ENCODE measurements at regions not wholly inside any gene's neighbourhood (a gene's known extent, or its start where the extent isn't known, plus 50 kb on each side); places are given as distances from the start of the nearest gene placed in this dataset.

DNA sequence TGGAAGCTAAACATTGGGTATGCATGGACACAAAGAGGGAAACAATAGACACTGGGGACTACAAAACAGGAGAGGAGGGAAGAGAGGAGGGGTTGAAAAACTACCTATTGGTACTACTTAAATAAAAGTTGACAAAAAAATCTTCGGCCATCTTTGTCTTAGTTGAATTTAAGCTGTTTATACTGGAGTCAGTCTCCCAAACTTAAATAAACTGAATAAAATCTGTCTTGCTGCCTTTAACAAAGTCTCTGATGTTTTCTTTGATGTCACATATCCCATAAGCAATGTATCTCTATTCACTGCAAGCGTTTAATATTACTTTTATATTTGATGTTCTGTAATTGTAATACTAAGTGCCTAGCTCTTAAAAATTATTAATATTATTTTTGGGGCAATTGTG lies 409.2 kb upstream of the EPHA7 start:
- Histone ChIP-seq H3K9me3 (no peaks in the 10 kb centered on the region), H3K36me3 (no peaks in the 10 kb centered on the region), H3K4me3 (no peak overlapping the region), H3K27me3 (no peaks in the 10 kb centered on the region), H3K27ac (no peak overlapping the region), H3K4me1 (ENCODE audit: insufficient read depth) (no peaks in the 10 kb centered on the region)
- no peak for DNase-seq
- intact Hi-C loops (cut with DNase I): no loop called here
- 85 to 95% (median 91%) methylated on average over 2 of the region's 2 CpGs for WGBS, 3 donors
- TF ChIP-seq EP300 (IDR thresholded peaks at IDR 0.05) (no peak), POLR2A (IDR thresholded peaks at IDR 0.05) (no peak)
- TF ChIP-seq, protein P1, sequence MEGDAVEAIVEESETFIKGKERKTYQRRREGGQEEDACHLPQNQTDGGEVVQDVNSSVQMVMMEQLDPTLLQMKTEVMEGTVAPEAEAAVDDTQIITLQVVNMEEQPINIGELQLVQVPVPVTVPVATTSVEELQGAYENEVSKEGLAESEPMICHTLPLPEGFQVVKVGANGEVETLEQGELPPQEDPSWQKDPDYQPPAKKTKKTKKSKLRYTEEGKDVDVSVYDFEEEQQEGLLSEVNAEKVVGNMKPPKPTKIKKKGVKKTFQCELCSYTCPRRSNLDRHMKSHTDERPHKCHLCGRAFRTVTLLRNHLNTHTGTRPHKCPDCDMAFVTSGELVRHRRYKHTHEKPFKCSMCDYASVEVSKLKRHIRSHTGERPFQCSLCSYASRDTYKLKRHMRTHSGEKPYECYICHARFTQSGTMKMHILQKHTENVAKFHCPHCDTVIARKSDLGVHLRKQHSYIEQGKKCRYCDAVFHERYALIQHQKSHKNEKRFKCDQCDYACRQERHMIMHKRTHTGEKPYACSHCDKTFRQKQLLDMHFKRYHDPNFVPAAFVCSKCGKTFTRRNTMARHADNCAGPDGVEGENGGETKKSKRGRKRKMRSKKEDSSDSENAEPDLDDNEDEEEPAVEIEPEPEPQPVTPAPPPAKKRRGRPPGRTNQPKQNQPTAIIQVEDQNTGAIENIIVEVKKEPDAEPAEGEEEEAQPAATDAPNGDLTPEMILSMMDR (IDR thresholded peaks at IDR 0.05): no peak

DNA sequence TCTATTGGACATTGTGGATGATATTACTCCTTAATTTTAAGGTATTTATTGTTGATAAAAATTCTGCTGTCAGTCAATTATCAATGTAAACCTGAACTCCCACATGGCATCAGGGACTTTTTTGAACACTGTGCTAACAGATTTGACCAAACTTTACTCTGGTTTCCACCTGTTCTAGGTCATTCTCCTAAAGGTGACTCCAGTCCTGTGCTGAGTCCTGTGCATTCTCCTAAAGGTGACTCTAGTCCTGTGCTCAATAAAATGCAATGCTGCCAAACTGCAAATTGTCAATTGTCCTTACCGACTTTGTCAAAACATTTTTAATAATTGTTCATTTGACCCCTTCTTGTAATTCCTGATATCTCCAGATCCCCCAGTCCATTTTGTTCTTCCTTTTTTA lies 408.4 kb upstream of the EPHA7 start:
- no peak for TF ChIP-seq POLR2A (IDR thresholded peaks at IDR 0.05)
- TF ChIP-seq EP300 (IDR thresholded peaks at IDR 0.05): no peak
- TF ChIP-seq, protein P1 (IDR thresholded peaks at IDR 0.05): no peak
- H3K27ac ChIP-seq: no peak overlapping the region
- intact Hi-C loops (cut with DNase I): no loop called here
- DNase-seq: no peak
- no peaks in the 10 kb centered on the region for H3K27me3 ChIP-seq
- H3K9me3 ChIP-seq: no peaks in the 10 kb centered on the region
- H3K36me3 ChIP-seq: no peaks in the 10 kb centered on the region
- no peak overlapping the region for H3K4me3 ChIP-seq
- no peaks in the 10 kb centered on the region for H3K4me1 ChIP-seq (ENCODE audit: insufficient read depth)
- 81 to 94% (median 92%) methylated on average over 1 of the region's 1 CpG for WGBS, 3 donors

DNA sequence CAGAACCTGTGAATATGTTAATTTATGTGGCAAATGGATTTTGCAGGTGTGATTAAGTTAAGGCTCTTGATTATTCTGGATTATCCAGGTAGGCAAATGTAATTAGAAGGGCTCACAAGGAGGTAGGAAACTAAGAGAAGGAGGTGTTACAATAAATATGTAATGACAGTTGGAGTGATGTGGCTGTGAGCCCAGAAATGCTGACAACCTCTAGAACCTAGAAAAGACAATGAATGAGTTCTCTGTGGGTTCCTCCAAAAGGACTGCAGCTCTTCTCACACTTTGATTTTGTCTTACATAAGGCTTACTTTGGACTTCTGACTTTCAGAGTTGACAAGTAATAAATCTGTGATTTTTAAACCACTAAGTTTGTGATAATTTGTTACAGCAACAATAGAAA lies 406.6 kb upstream of the EPHA7 start:
- no peak for DNase-seq
- Histone ChIP-seq H3K4me1 (ENCODE audit: insufficient read depth) (no peaks in the 10 kb centered on the region), H3K27me3 (no peaks in the 10 kb centered on the region), H3K4me3 (no peak overlapping the region), H3K27ac (no peak overlapping the region), H3K9me3 (no peaks in the 10 kb centered on the region), H3K36me3 (no peaks in the 10 kb centered on the region)
- intact Hi-C loops (cut with DNase I): no loop called here
- no peak for TF ChIP-seq POLR2A (IDR thresholded peaks at IDR 0.05)
- no peak for TF ChIP-seq EP300 (IDR thresholded peaks at IDR 0.05)
- TF ChIP-seq, protein P1 (IDR thresholded peaks at IDR 0.05): no peak

DNA sequence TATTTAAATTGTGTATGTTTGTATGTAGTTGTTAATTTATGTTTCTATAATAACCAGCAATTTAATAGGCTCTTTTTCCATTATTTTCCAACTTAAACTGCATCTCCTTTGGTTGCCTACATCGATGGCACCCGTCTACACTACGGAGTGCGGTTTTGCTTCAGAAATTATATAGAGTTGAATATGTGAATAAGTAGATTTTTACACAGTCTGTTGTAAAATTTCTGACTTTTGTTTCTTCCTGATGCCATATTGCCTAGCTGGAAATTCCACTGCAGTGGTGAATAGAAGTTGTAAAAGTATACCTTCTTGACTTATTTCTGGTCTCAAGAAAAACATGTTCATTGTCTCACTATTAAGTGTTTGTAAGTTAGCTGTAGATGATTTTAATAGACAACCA lies 404.1 kb upstream of the EPHA7 start:
- H3K4me3 ChIP-seq: no peak overlapping the region
- intact Hi-C loops (cut with DNase I): no loop called here
- 92 to 97% (median 96%) methylated on average over 4 of the region's 4 CpGs for WGBS, 3 donors

More for the DNA sequence above, 404.1 kb upstream of the EPHA7 start:
- Histone ChIP-seq H3K27ac (no peak overlapping the region), H3K9me3 (no peaks in the 10 kb centered on the region), H3K36me3 (no peaks in the 10 kb centered on the region), H3K4me1 (ENCODE audit: insufficient read depth) (no peaks in the 10 kb centered on the region), H3K27me3 (no peaks in the 10 kb centered on the region)
- DNase-seq: no peak
- TF ChIP-seq, protein P1 (IDR thresholded peaks at IDR 0.05): no peak
- TF ChIP-seq POLR2A (IDR thresholded peaks at IDR 0.05) (no peak), EP300 (IDR thresholded peaks at IDR 0.05) (no peak)

Data from ovary (tissue), 7 donors.